Activated CD8-positive, alpha-beta memory T cell treated with anti-CD3 and anti-CD28 coated beads for 4 hours (primary cell): ENCODE measurements at regions not wholly inside any gene's neighbourhood (a gene's known extent, or its start where the extent isn't known, plus 50 kb on each side); places are given as distances from the start of the nearest gene placed in this dataset.
"Not testable (repeated sequence)": the region's sequence is repeated elsewhere in the genome, so short reads cannot be mapped to it uniquely, and the experiment has no call there.

Source experiments
- DNase-seq, 2 donors: peaks; one replicate each; pipeline ENCODE4 v3.0.0-alpha.2; 2020; ENCODE audit warnings: low read depth in 2 of 2

GRCh38 chr1:88461007-88461406 is 223.1 kb upstream of the PKN2 start:
- DNase-seq = no peak

- no peak for DNase-seq
These were observed 222.0 kb upstream of the PKN2 start for GRCh38 chr1:88462096-88462487.

DNA sequence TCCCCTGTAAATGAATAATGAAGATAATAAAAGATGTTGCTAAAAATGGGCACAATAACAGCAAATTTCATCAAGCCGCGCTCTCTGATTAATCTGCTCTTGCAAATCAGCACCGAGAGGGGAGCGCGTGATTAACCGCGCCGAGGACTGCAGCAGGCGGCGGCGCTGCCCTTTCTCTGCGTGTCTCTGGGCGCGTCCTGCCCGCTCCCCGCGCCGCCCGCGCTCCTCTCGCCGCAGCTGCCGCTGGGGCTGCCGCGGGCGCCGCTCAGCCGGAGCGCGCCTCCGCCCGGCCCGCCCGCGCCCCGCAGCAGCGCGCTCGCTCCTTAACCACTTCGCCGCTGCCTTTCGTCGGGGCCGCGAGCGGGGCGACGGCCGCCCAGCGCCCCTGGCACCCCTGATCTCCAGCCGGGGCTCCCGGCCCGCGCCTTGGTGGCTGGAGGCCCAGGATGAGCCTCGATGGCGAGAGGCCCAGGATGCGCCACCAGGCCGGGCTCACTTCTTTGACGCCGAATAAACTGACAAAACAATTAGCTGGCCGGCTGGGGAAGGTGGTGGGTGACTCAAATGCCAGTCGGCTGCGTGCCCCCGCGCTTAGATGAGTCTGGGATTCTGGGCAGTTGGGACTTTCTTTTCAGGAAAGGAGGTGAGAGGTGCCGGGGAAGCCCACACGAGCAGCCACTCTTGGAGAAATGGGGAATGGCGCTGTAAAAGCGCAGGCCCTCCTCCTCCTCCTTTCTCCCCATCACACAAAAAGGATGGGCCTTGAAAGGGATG is 221.4 kb upstream of the PKN2 start:
- DNase-seq = no peak

GRCh38 chr1:88463401-88463985 is 220.6 kb upstream of the PKN2 start:
- no peak for DNase-seq

DNA sequence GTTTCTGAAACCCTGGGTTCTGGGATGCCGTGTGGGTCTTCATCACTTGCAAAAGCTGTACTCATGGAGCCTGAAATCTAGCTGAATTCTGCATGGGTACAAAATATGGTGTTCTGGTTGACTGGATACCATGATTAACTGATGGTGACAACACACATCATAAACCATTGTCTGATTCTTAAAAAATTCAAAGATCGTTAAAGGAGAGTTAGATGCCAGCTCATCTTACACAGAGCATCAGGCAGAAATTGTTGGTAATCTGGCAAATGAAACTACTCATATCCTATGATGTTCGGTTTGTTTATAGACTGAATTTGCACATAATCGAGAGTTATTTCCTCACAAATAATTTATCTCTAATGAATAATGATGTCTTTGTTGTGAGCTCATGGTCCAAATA is 218.1 kb upstream of the PKN2 start:
- no peak for DNase-seq

- DNase-seq = peak in 1 of 2 donors; percentile 0
These were observed 217.0 kb upstream of the PKN2 start for GRCh38 chr1:88466899-88467580.

DNA sequence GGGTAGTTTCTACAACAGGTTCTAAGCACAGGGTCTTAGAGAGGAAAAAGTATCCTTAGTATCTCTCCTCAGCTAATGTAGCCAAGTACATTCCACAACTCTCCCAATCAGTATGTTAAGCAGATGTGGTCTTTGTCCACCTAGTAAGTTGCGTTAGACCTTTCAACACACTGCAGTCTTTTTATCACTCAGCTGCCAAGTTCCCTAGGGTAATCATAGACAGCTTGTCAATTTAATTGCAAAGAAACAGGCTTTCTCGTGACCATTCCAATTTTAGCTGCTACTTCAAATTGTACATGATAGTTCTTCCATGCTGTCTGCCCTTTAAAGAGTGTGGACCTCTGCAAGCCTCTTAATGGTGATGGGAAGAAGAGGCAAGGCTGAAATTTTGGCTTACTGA is 211.8 kb upstream of the PKN2 start:
- DNase-seq = no peak

DNA sequence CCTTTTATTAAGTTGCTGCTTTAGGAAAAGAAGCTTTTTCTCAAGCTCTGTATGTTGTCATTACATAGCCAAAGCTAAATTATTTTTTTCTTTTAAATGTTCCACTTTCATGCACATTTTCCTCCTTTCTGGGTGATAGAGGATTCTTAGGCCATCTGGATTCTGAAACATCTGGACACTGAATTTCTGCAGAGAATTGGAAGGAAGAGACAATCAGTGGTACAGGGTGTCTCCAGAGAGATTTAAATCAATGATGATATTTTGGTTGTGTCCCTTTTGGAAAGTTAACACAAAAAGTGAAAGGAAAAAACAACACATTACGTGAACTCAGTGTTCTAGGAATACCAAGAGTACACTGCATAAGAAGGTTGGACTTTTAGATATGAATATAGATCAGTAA is 211.4 kb upstream of the PKN2 start:
- DNase-seq = no peak

DNA sequence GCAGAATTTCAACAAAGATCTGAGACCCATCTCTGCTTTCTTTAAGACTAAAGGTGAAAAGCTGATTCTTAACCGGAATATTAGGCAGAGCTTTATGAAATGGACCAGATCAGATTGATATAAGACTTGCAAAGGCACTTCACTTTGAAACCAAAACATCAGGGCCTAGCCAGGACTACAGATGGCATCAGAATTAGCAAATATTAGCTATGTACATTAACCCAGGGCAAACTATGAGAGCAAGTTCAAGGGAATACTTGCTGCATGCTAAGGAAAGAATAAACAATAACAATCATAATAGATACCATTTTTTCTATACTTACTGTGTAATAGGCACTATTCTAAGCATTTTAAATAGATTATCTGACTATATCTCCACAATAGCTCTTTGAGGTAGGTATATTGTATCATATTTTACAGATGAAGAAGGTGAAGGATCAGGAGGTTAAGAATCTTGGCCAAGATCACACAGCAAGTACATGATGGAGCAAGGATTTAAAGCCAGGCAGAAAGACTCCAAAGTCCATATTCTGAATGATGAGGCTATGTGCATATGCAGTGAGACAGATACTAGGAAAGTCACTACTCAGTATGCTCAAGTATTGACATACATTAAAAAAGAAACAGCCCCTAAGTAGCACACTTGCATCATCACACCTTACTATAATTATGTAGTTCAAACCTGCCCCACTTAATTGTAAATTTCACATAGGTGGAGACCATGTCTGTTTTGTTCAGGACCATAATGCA is 209.3 kb upstream of the PKN2 start:
- no peak for DNase-seq

GRCh38 chr1:88484881-88485280 is 199.2 kb upstream of the PKN2 start:
- no peak for DNase-seq

DNA sequence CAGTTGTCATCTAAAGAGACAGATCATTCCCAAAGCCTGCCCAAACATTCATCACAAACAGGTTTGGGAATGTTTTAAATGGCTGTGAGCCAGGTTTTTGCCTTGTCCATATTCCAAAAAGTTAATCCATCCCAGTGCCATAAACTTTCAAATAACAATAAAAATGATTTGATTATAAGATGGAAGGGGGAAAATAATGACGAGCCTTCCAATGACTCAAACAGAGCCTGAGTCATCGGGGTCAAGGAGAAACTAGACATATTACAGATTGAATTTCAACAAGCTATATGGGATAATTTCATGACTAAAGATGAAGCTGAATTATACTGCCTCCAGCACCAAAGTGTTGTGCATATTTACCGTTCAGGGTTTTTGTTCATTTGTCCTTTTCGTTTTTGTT is 195.8 kb upstream of the PKN2 start:
- no peak for DNase-seq

DNA sequence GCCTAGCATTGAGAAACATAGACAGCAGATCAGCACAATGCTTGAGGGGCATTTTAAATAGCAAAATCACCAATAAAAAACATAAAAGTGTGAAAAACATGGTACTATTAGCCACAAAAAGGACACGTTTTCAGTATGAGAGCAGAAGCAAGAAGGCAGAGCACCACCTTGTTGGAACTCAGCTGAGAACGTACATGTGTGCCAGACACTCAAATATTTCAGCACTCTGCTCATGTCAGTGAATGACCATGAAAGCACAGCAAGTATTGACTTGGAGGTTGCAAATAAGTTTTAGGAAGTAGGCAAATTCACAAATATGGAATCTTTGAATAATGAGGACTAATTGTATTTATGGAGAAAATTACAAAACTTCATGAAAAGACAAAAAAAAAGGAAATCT is 193.4 kb upstream of the PKN2 start:
- no peak for DNase-seq

- DNase-seq = no peak
These were observed 184.4 kb upstream of the PKN2 start for GRCh38 chr1:88499671-88500070.

DNA sequence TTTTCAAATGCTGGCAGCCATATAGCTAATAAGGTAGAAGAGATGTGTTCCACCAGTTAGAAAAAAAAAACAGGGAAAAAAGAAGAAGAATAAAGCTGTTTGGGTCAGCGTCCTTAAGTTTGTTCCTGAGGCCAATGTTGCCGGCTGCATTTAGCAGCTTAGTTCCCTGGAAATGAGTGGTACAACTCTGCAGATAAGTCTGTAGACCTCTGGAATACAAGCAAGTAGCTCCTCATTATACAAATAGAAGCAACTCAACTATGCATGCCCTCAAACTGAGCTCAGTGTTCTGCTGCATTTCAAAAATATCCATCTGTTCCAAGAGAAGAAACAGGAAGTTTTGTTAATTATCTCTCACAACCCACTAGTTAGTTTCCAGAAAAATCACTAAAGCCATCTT is 181.2 kb upstream of the PKN2 start:
- no peak for DNase-seq

GRCh38 chr1:88503646-88504045 is 180.4 kb upstream of the PKN2 start:
- no peak for DNase-seq

DNA sequence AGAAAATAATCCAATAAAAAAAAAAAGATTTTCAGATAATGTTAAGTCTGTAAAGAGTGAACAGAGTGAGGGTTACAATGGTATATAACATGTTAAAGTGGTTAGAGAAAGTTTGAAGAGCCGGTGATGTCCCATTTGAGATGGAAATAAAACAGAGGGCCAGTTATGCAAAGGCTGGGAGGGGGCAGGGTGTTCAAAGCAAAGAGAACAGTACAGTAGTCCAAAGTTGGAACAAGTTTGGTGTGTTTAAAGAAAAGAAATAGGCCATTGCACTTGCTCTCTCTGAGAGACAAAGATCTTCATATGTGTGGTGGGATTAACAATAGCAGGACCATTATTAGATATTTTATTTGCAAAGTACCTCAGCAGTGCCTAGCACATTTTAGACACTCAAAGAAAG is 179.5 kb upstream of the PKN2 start:
- no peak for DNase-seq

- DNase-seq = no peak
These were observed 174.7 kb upstream of the PKN2 start for GRCh38 chr1:88509379-88509778.

GRCh38 chr1:88514544-88515060 is 169.5 kb upstream of the PKN2 start:
- no peak for DNase-seq

- DNase-seq = not testable (repeated sequence)
These were observed 166.6 kb upstream of the PKN2 start for GRCh38 chr1:88517499-88517898.

- DNase-seq = no peak
These were observed 164.9 kb upstream of the PKN2 start for GRCh38 chr1:88519156-88519555.

DNA sequence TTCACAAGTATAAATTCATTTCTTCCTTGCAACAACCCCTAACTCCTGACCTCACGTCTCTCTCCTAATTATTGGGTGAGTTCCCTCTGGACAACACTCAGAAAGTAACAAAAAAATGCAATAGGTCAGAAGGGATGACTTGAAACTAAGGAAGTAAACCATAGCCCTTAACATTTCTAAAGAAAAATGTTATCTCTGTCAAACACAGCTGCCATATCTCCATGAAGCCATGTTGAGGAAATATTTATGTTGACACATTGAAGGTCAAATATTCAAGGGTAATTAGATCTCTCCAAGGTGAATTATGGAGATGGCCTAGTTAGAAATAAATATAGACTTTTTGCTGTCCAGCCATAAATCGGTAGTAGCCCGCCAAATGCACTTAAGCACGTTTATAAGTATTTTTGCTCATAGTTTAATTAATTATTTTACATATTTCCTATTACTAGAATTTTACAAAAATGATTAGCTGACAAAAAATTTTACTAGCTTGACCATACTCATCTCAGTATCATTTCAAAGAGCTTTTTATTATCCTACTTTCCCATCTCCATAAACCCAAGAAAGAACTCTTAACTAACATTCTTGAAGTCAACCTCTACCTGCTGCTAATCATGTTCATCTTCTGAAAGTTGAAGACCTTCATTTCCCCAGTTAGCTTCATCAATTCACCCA is 160.1 kb upstream of the PKN2 start:
- no peak for DNase-seq

- no peak for DNase-seq
These were observed 157.6 kb upstream of the PKN2 start for GRCh38 chr1:88526456-88526855.
